Astrocyte (in vitro differentiated cells and primary cell): ENCODE measurements at regions not wholly inside any gene's neighbourhood (a gene's known extent, or its start where the extent isn't known, plus 50 kb on each side); places are given as distances from the start of the nearest gene placed in this dataset.

ENCODE experiments used
- DNase-seq: peaks from one replicate; pipeline ENCODE4 v3.0.0-alpha.2; 2010; ENCODE audit warnings: low read depth
- FAIRE-seq: peaks from 2 replicates; lab custom pipeline; 2011; peaks lifted over from hg19 to GRCh38; lab: Jason Lieb, UNC
- H2AFZ ChIP-seq: 2 replicates; pipeline ENCODE4 v1.6.0; 2012; ENCODE audit warnings: low read depth, low read length, inconsistent platforms
- H3K27ac ChIP-seq: 2 replicates; pipeline ENCODE4 v1.5.1; 2011; ENCODE audit warnings: low read depth, low read length, inconsistent platforms
- H3K27me3 ChIP-seq: 2 replicates; pipeline ENCODE4 v1.6.0; 2011; ENCODE audit warnings: low read length, inconsistent platforms; ENCODE audit not compliant: insufficient read depth
- H3K36me3 ChIP-seq: 2 replicates; pipeline ENCODE4 v1.5.1; 2011; ENCODE audit warnings: low read length, inconsistent platforms; ENCODE audit not compliant: insufficient read depth
- H3K4me1 ChIP-seq: 2 replicates; pipeline ENCODE4 v1.5.1; 2011; ENCODE audit warnings: low read length, inconsistent platforms; ENCODE audit not compliant: insufficient read depth
- H3K4me2 ChIP-seq: 2 replicates; pipeline ENCODE4 v1.6.0; 2012; ENCODE audit warnings: low read length, inconsistent platforms
- H3K4me3 ChIP-seq: 2 replicates; pipeline ENCODE4 v1.5.1; 2011; ENCODE audit warnings: low read depth, mild to moderate bottlenecking, low read length, inconsistent platforms; ENCODE audit not compliant: insufficient read depth
- H3K79me2 ChIP-seq: 2 replicates; pipeline ENCODE4 v1.6.0; 2012; ENCODE audit warnings: mild to moderate bottlenecking, low read length, inconsistent platforms; ENCODE audit not compliant: insufficient read depth
- H3K9ac ChIP-seq: 2 replicates; pipeline ENCODE4 v1.6.0; 2012; ENCODE audit warnings: mild to moderate bottlenecking, low read length, inconsistent platforms
- H3K9me3 ChIP-seq: 2 replicates; pipeline ENCODE4 v1.5.1; 2012; ENCODE audit warnings: low read depth, mild to moderate bottlenecking, low read length, inconsistent platforms; ENCODE audit not compliant: insufficient read depth
- H4K20me1 ChIP-seq: 2 replicates; pipeline ENCODE4 v1.6.0; 2012; ENCODE audit warnings: low read length, inconsistent platforms; ENCODE audit not compliant: insufficient read depth
- H3K27ac Mint-ChIP-seq: one replicate; pipeline ENCODE4 v1.8.0; 2021; ENCODE audit warnings: mild to moderate bottlenecking, mixed read lengths; ENCODE audit not compliant: unreplicated experiment
- H3K27me3 Mint-ChIP-seq: one replicate; pipeline ENCODE4 v1.8.0; 2021; ENCODE audit warnings: low read depth, mixed read lengths; ENCODE audit not compliant: unreplicated experiment
- H3K36me3 Mint-ChIP-seq: one replicate; pipeline ENCODE4 v1.8.0; 2021; ENCODE audit warnings: low read depth, mixed read lengths; ENCODE audit not compliant: unreplicated experiment
- H3K4me1 Mint-ChIP-seq: one replicate; pipeline ENCODE4 v1.8.0; 2021; ENCODE audit warnings: low read depth, mixed read lengths; ENCODE audit not compliant: unreplicated experiment
- H3K4me3 Mint-ChIP-seq: one replicate; pipeline ENCODE4 v1.8.0; 2021; ENCODE audit warnings: mild to moderate bottlenecking, moderate library complexity, mixed read lengths; ENCODE audit not compliant: unreplicated experiment
- H3K9me3 Mint-ChIP-seq: one replicate; pipeline ENCODE4 v1.8.0; 2021; ENCODE audit warnings: mild to moderate bottlenecking, mixed read lengths; ENCODE audit not compliant: unreplicated experiment
- EZH2 ChIP-seq: IDR thresholded peaks from 2 replicates; pipeline ENCODE4 v1.6.1; 2012; ENCODE audit warnings: mild to moderate bottlenecking, low read length, inconsistent platforms; ENCODE audit not compliant: insufficient read depth
- TF ChIP-seq, protein P1 (sequence below): IDR thresholded peaks from 2 replicates; pipeline ENCODE4 v1.5.1; 2011; ENCODE audit warnings: low read depth, mild to moderate bottlenecking, inconsistent platforms, low read length, moderate library complexity; ENCODE audit not compliant: insufficient read depth

DNA sequence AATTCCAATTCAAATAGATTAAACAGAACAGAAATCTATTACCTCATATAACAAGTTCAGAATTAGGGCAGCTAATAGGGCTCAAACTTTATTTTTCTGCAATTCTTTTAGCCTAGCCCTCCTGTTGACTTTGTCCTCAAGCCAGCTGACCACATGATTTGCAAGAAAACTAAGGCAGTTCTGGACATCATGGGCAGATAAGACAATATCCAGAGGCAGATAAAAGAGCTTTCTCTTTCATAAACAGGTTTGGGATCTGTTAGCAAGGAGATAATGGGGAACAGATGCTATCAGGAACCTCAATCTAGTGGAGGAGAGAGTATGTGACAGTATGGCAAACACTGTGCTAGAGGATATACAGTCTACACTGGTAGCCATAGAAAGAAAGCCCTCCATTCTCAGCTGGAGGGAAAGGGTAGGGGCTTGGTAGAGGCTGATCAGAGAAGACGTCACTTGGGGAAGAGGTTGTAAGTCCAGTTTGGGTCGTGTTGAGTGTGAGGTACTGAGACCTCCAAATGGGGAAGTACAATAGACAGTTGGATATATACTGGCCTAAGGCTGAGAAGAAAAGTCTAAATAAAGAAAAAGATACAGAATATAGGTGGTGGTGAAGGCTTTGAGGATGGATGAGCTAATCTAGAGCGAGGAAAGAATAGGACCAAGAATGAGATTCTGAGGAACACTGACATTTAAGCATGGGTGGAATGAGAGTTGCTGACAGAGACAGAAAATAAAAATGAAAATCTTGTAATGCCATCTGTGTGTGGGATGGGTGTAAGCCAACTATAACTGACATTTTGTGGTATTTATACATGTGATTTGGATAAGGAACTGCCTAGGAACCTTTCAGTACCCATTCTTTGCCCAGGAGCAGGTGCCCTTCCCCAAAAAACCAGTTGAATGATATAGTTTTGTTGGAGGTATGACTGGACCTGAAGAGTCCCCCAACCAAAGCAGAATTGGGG lies 67.4 kb downstream of the CYB561 start:
- H3K27ac Mint-ChIP-seq, result no peak overlapping the region
- Histone ChIP-seq H3K4me1 (peaks cover 12% of the 10 kb centered on the region), H3K9me3 (no peaks in the 10 kb centered on the region), H3K4me2 (no peak overlapping the region), H2AFZ (no peak overlapping the region), H3K4me3 (no peak overlapping the region), H4K20me1 (peaks cover 13% of the 10 kb centered on the region), H3K27ac (no peak overlapping the region), H3K79me2 (no peaks in the 10 kb centered on the region), H3K27me3 (no peaks in the 10 kb centered on the region), H3K9ac (no peak overlapping the region), H3K36me3 (peaks cover 6% of the 10 kb centered on the region)
- peaks cover 21% of the 10 kb centered on the region for H3K4me1 Mint-ChIP-seq
- DNase-seq (peak; percentile 44), FAIRE-seq (no peak)
- TF ChIP-seq, protein P1, sequence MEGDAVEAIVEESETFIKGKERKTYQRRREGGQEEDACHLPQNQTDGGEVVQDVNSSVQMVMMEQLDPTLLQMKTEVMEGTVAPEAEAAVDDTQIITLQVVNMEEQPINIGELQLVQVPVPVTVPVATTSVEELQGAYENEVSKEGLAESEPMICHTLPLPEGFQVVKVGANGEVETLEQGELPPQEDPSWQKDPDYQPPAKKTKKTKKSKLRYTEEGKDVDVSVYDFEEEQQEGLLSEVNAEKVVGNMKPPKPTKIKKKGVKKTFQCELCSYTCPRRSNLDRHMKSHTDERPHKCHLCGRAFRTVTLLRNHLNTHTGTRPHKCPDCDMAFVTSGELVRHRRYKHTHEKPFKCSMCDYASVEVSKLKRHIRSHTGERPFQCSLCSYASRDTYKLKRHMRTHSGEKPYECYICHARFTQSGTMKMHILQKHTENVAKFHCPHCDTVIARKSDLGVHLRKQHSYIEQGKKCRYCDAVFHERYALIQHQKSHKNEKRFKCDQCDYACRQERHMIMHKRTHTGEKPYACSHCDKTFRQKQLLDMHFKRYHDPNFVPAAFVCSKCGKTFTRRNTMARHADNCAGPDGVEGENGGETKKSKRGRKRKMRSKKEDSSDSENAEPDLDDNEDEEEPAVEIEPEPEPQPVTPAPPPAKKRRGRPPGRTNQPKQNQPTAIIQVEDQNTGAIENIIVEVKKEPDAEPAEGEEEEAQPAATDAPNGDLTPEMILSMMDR, result no peak
- TF ChIP-seq EZH2, result no peak
- peaks cover 9% of the 10 kb centered on the region for H3K9me3 Mint-ChIP-seq
- H3K4me3 Mint-ChIP-seq, result no peak overlapping the region
- H3K27me3 Mint-ChIP-seq, result no peaks in the 10 kb centered on the region
- peaks cover 15% of the 10 kb centered on the region for H3K36me3 Mint-ChIP-seq

DNA sequence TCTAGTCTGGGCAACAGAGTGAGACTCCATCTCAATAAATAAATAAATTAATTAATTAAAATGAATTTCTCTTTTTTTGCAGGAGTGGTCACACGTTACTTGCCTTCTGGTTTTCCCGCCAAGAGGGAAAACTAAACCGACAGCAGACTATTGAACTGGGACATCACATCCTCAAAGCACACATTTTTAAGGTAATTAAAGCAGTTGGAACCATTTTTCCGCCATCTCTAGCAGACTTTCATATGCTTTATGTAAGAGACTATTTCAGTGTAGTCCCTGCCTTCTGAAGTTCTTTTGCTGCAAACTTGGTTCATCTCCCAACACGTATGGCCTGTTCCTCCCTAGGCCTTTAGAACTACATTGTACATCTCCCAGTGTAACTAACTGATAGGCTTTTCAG lies 66.5 kb downstream of the CYB561 start:
- FAIRE-seq (no peak), DNase-seq (no peak)
- Mint-ChIP-seq H3K27me3 (no peaks in the 10 kb centered on the region), H3K36me3 (peaks cover 15% of the 10 kb centered on the region), H3K27ac (no peak overlapping the region), H3K4me1 (peaks cover 21% of the 10 kb centered on the region), H3K4me3 (no peak overlapping the region), H3K9me3 (peaks cover 9% of the 10 kb centered on the region)
- H3K9ac ChIP-seq, result no peak overlapping the region
- no peak overlapping the region for H3K4me3 ChIP-seq
- TF ChIP-seq, protein P1, result no peak
- no peak for TF ChIP-seq EZH2
- H3K4me1 ChIP-seq, result peaks cover 12% of the 10 kb centered on the region
- H3K4me2 ChIP-seq, result no peak overlapping the region
- no peak overlapping the region for H3K27ac ChIP-seq
- peaks cover 10% of the 10 kb centered on the region for H4K20me1 ChIP-seq
- no peaks in the 10 kb centered on the region for H3K79me2 ChIP-seq
- H2AFZ ChIP-seq, result no peak overlapping the region
- H3K36me3 ChIP-seq, result peaks cover 6% of the 10 kb centered on the region
- H3K27me3 ChIP-seq, result no peaks in the 10 kb centered on the region
- H3K9me3 ChIP-seq, result no peaks in the 10 kb centered on the region
